Common myeloid progenitor, CD34-positive (primary cell): ENCODE measurements at regions not wholly inside any gene's neighbourhood (a gene's known extent, or its start where the extent isn't known, plus 50 kb on each side); places are given as distances from the start of the nearest gene placed in this dataset.

ENCODE experiments used
- CTCF ChIA-PET: fragments of 350-600 bp; sonication (Branson Sonifier 250); formaldehyde crosslinking; loops from one replicate; lab custom pipeline; 2021; ENCODE audit warnings: antibody characterized with exemption; lab: Charles Lee
- POLR2A ChIA-PET: fragments of 350-600 bp; sonication (Branson Sonifier 250); formaldehyde crosslinking; loops from one replicate; lab custom pipeline; 2021; ENCODE audit warnings: antibody characterized with exemption; lab: Charles Lee
- DNase-seq, 3 donors: peaks; one replicate each; pipeline versions ENCODE4 v3.0.0 to v3.0.0-alpha.2; 2013
- H3K27ac ChIP-seq, 2 experiments: 1 replicate in 1 of 2; 2 replicates in 1 of 2; pipeline ENCODE4 v1.7.0; 2013; ENCODE audit warnings: inconsistent platforms in 2 of 2, low read length in 2 of 2, mild to moderate bottlenecking in 2 of 2, low read depth in 1 of 2, moderate library complexity in 1 of 2; ENCODE audit not compliant: severe bottlenecking in 2 of 2, insufficient read depth in 1 of 2, poor library complexity in 1 of 2
- H3K27me3 ChIP-seq, 5 experiments: replicated peaks in 2 of 5; 1 replicate in 3 of 5; 2 replicates in 2 of 5; pipeline versions ENCODE4 v1.6.1 to v1.7.0; 2013; ENCODE audit warnings: low read length in 4 of 5, mild to moderate bottlenecking in 2 of 5, moderate library complexity in 2 of 5, inconsistent platforms in 1 of 5; ENCODE audit not compliant: insufficient read depth in 5 of 5, control insufficient read depth in 4 of 5
- H3K36me3 ChIP-seq, 4 experiments: 1 replicate in 2 of 4; 2 replicates in 2 of 4; pipeline versions ENCODE4 v1.6.1 to v1.7.0; 2013; ENCODE audit warnings: low read length in 3 of 4, control low read depth in 1 of 4, mild to moderate bottlenecking in 1 of 4; ENCODE audit not compliant: control insufficient read depth in 4 of 4, insufficient read depth in 4 of 4
- H3K4me1 ChIP-seq, 4 experiments: 1 replicate in 3 of 4; 2 replicates in 1 of 4; pipeline versions ENCODE4 v1.6.1 to v1.7.1; 2013; ENCODE audit warnings: low read length in 3 of 4, mild to moderate bottlenecking in 3 of 4, control low read depth in 1 of 4, inconsistent platforms in 1 of 4, moderate library complexity in 1 of 4; ENCODE audit not compliant: control insufficient read depth in 4 of 4, insufficient read depth in 4 of 4; ENCODE audit errors: control extremely low read depth in 1 of 4
- H3K4me3 ChIP-seq, 7 experiments: 1 replicate in 4 of 7; 2 replicates in 3 of 7; pipeline versions ENCODE4 v1.5.1 to v1.7.0; 2013; ENCODE audit warnings: mild to moderate bottlenecking in 7 of 7, low read length in 6 of 7, moderate library complexity in 6 of 7, inconsistent platforms in 2 of 7, low read depth in 2 of 7, control low read depth in 1 of 7; ENCODE audit not compliant: insufficient read depth in 4 of 7, control insufficient read depth in 1 of 7; ENCODE audit errors: extremely low read depth in 1 of 7
- H3K9me3 ChIP-seq, 5 experiments: 1 replicate in 4 of 5; 2 replicates in 1 of 5; pipeline versions ENCODE4 v1.6.1 to v1.7.1; 2013; ENCODE audit warnings: low read length in 4 of 5, mild to moderate bottlenecking in 2 of 5, inconsistent platforms in 1 of 5, low read depth in 1 of 5, moderate library complexity in 1 of 5; ENCODE audit not compliant: control insufficient read depth in 4 of 5, insufficient read depth in 2 of 5; ENCODE audit errors: control extremely low read depth in 1 of 5
- WGBS: methylation state at CpG from one replicate; pipeline ENCODE4 v1.1.5; 2013; ENCODE audit not compliant: insufficient coverage; 5-methylcytosine and 5-hydroxymethylcytosine counted together

GRCh38 chr10:78178397-78178796, 144.7 kb downstream of the RPS24 start:
- DNase-seq: no peak
- Histone ChIP-seq H3K27me3 (peaks cover 0 to 4% (median 0%) of the 10 kb centered on the region in 5 experiments), H3K4me3 (no peak overlapping the region), H3K36me3 (no peaks in the 10 kb centered on the region), H3K9me3 (no peaks in the 10 kb centered on the region), H3K4me1 (peaks cover 0 to 7% (median 5%) of the 10 kb centered on the region in 4 experiments), H3K27ac (no peak overlapping the region)
- ChIA-PET POLR2A (no interaction called here), CTCF (no interaction called here)
- WGBS: 98% methylated on average over 4 of the region's 8 CpGs

GRCh38 chr10:78178940-78179339, 145.3 kb downstream of the RPS24 start:
- 89% methylated on average over 6 of the region's 7 CpGs for WGBS
- POLR2A ChIA-PET: no interaction called here
- CTCF ChIA-PET: no interaction called here
- Histone ChIP-seq H3K36me3 (no peaks in the 10 kb centered on the region), H3K4me1 (peaks cover 0 to 12% (median 5%) of the 10 kb centered on the region in 4 experiments), H3K4me3 (no peak overlapping the region), H3K9me3 (no peaks in the 10 kb centered on the region), H3K27me3 (peaks cover 0 to 4% (median 0%) of the 10 kb centered on the region in 5 experiments), H3K27ac (no peak overlapping the region)
- DNase-seq: no peak

- no peak overlapping the region for H3K27ac ChIP-seq
Measured at GRCh38 chr10:78179886-78180705, 146.4 kb downstream of the RPS24 start.

GRCh38 chr10:78181381-78182055, 147.9 kb downstream of the RPS24 start:
- Histone ChIP-seq H3K27ac (no peak overlapping the region), H3K4me3 (no peak overlapping the region), H3K9me3 (no peaks in the 10 kb centered on the region), H3K4me1 (peaks cover 0 to 12% (median 2%) of the 10 kb centered on the region in 4 experiments), H3K27me3 (peaks cover 0 to 4% (median 0%) of the 10 kb centered on the region in 5 experiments), H3K36me3 (no peaks in the 10 kb centered on the region)
- DNase-seq: no peak
- 100% methylated on average over 5 of the region's 6 CpGs for WGBS
- CTCF ChIA-PET: interaction anchor here (0.5 kb wide), 1 partner anchor 1193 kb away, joined by 3 read pairs; no protein-coding TSS in a partner anchor
- POLR2A ChIA-PET: no interaction called here

More at GRCh38 chr10:78179886-78180705, 146.4 kb downstream of the RPS24 start:
- Histone ChIP-seq H3K9me3 (no peaks in the 10 kb centered on the region), H3K4me1 (peaks cover 0 to 12% (median 5%) of the 10 kb centered on the region in 4 experiments), H3K36me3 (no peaks in the 10 kb centered on the region), H3K27me3 (peaks cover 0 to 4% (median 0%) of the 10 kb centered on the region in 5 experiments), H3K4me3 (no peak overlapping the region)
- ChIA-PET POLR2A (no interaction called here), CTCF (no interaction called here)
- WGBS: 75% methylated on average over 21 of the region's 22 CpGs
- DNase-seq: no peak

GRCh38 chr10:78182841-78183240, 149.2 kb downstream of the RPS24 start:
- POLR2A ChIA-PET: no interaction called here
- H3K27ac ChIP-seq: no peak overlapping the region
- CTCF ChIA-PET: interaction anchor here (0.6 kb wide), 1 partner anchor 95 kb away, joined by 3 read pairs; no protein-coding TSS in a partner anchor
- no peak overlapping the region for H3K4me3 ChIP-seq
- H3K4me1 ChIP-seq: peaks cover 0 to 12% (median 2%) of the 10 kb centered on the region in 4 experiments
- 100% methylated on average over 1 of the region's 1 CpG for WGBS
- H3K36me3 ChIP-seq: no peaks in the 10 kb centered on the region
- H3K9me3 ChIP-seq: no peaks in the 10 kb centered on the region
- DNase-seq: no peak
- H3K27me3 ChIP-seq: peaks cover 0 to 3% (median 0%) of the 10 kb centered on the region in 5 experiments

- H3K4me1 ChIP-seq: peaks cover 0 to 10% (median 2%) of the 10 kb centered on the region in 4 experiments
- no peak for DNase-seq
- WGBS: over 99% methylated on average over 17 of the region's 19 CpGs
- no peak overlapping the region for H3K27ac ChIP-seq
- H3K27me3 ChIP-seq: no peaks in the 10 kb centered on the region
- H3K4me3 ChIP-seq: no peak overlapping the region
- ChIA-PET CTCF (interaction anchor here (1.0 kb wide), 1 partner anchor 14 kb away, joined by 3 read pairs; no protein-coding TSS in a partner anchor), POLR2A (no interaction called here)
- no peaks in the 10 kb centered on the region for H3K36me3 ChIP-seq
- no peaks in the 10 kb centered on the region for H3K9me3 ChIP-seq
Measured at GRCh38 chr10:78184851-78185692, 151.4 kb downstream of the RPS24 start.
